DND-41 (cell line): ENCODE measurements at regions not wholly inside any gene's neighbourhood (a gene's known extent, or its start where the extent isn't known, plus 50 kb on each side); places are given as distances from the start of the nearest gene placed in this dataset.

Experiments
- CTCF ChIP-seq: IDR thresholded peaks from 2 replicates; pipeline ENCODE4 v1.5.1; 2012; ENCODE audit warnings: borderline replicate concordance, low read length, moderate library complexity, mild to moderate bottlenecking; ENCODE audit not compliant: poor library complexity, severe bottlenecking; ENCODE audit errors: extremely low read depth
- EZH2 ChIP-seq: IDR thresholded peaks from 3 replicates; pipeline ENCODE4 v1.6.1; 2012; ENCODE audit warnings: borderline replicate concordance, low read depth, mild to moderate bottlenecking, moderate library complexity, low read length, inconsistent platforms; ENCODE audit not compliant: severe bottlenecking

GRCh38 chr1:234929369-234929768 lies 199.3 kb downstream of the TOMM20 start:
- TF ChIP-seq CTCF (no peak), EZH2 (no peak)
